ENCODE measurements at regions not wholly inside any gene's neighbourhood (a gene's known extent, or its start where the extent isn't known, plus 50 kb on each side); places are given as distances from the start of the nearest gene placed in this dataset.

DNA sequence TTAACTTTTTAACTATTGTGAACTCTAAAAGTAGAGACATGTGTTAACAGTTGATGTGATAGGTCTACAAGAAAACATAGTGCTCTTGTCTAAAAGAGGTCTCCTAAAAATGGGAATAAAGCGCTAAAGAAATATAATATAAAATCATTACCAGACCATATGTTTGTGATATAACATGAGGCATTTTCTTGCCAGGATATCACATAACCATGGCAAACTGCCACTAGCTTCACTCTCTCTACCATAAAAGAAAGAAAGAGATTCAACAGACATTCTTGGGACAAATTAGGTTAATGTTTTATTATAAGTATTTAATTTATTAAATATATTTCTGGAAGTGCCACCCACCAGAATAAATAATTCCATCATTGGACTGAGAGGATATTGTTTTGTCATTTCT lies 115.0 kb downstream of the TMEM26 start:
- TF ChIP-seq, protein P1, sequence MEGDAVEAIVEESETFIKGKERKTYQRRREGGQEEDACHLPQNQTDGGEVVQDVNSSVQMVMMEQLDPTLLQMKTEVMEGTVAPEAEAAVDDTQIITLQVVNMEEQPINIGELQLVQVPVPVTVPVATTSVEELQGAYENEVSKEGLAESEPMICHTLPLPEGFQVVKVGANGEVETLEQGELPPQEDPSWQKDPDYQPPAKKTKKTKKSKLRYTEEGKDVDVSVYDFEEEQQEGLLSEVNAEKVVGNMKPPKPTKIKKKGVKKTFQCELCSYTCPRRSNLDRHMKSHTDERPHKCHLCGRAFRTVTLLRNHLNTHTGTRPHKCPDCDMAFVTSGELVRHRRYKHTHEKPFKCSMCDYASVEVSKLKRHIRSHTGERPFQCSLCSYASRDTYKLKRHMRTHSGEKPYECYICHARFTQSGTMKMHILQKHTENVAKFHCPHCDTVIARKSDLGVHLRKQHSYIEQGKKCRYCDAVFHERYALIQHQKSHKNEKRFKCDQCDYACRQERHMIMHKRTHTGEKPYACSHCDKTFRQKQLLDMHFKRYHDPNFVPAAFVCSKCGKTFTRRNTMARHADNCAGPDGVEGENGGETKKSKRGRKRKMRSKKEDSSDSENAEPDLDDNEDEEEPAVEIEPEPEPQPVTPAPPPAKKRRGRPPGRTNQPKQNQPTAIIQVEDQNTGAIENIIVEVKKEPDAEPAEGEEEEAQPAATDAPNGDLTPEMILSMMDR (IDR thresholded peaks at IDR 0.05) = no peak
- no peak for TF ChIP-seq POLR2A (IDR thresholded peaks at IDR 0.05)

Measured in Peyer's patch (tissue), 4 donors.